Endothelial cell (in vitro differentiated cells): ENCODE measurements at regions not wholly inside any gene's neighbourhood (a gene's known extent, or its start where the extent isn't known, plus 50 kb on each side); places are given as distances from the start of the nearest gene placed in this dataset.

ENCODE experiments used
- DNase-seq: peaks from one replicate; pipeline ENCODE4 v3.0.0; 2021; ENCODE audit warnings: low spot score
- H3K27ac Mint-ChIP-seq: one replicate; pipeline ENCODE4 v1.8.0; 2021; ENCODE audit warnings: mixed read lengths, inconsistent platforms; ENCODE audit not compliant: unreplicated experiment
- H3K27me3 Mint-ChIP-seq: one replicate; pipeline ENCODE4 v1.8.0; 2021; ENCODE audit warnings: mild to moderate bottlenecking, moderate library complexity, mixed read lengths, inconsistent platforms; ENCODE audit not compliant: unreplicated experiment
- H3K36me3 Mint-ChIP-seq: one replicate; pipeline ENCODE4 v1.8.0; 2021; ENCODE audit warnings: mild to moderate bottlenecking, low read depth, mixed read lengths, inconsistent platforms; ENCODE audit not compliant: unreplicated experiment
- H3K4me1 Mint-ChIP-seq: one replicate; pipeline ENCODE4 v1.8.0; 2021; ENCODE audit warnings: mild to moderate bottlenecking, mixed read lengths, inconsistent platforms; ENCODE audit not compliant: unreplicated experiment
- H3K4me3 Mint-ChIP-seq: one replicate; pipeline ENCODE4 v1.8.0; 2021; ENCODE audit warnings: mild to moderate bottlenecking, mixed read lengths, inconsistent platforms; ENCODE audit not compliant: unreplicated experiment
- H3K9me3 Mint-ChIP-seq: one replicate; pipeline ENCODE4 v1.8.0; 2021; ENCODE audit warnings: mixed read lengths, inconsistent platforms; ENCODE audit not compliant: unreplicated experiment
- TF ChIP-seq, protein P1 (sequence below): fragments of 200-600 bp; sonication (generic); IDR thresholded peaks from one replicate; pipeline ENCODE4 v1.5.0; 2021; ENCODE audit warnings: antibody characterized with exemption; ENCODE audit not compliant: unreplicated experiment

DNA sequence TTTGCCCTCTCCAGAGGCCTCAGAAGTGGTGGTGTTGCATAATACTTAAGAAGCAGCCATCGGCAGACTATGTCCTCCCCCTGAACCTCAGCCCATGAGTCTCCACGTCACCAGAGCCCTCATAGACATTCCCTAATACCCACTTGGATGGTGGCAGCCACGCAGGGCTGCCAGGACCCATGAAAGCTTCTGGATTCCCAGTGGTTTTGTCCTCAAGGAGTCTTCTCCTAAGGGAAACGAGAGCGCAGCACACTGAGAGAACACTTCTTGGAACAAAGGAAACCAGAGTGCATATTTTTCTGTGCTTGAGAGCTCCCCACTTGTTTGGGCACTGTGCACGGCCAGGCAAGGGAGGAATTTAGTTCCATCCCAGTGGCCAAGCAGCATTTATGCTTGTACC, 204.1 kb upstream of the DMD start:
- Mint-ChIP-seq H3K9me3 (no peaks in the 10 kb centered on the region), H3K27ac (no peak overlapping the region), H3K27me3 (no peaks in the 10 kb centered on the region), H3K4me1 (no peaks in the 10 kb centered on the region), H3K36me3 (no peaks in the 10 kb centered on the region), H3K4me3 (no peak overlapping the region)
- DNase-seq = no peak
- TF ChIP-seq, protein P1, sequence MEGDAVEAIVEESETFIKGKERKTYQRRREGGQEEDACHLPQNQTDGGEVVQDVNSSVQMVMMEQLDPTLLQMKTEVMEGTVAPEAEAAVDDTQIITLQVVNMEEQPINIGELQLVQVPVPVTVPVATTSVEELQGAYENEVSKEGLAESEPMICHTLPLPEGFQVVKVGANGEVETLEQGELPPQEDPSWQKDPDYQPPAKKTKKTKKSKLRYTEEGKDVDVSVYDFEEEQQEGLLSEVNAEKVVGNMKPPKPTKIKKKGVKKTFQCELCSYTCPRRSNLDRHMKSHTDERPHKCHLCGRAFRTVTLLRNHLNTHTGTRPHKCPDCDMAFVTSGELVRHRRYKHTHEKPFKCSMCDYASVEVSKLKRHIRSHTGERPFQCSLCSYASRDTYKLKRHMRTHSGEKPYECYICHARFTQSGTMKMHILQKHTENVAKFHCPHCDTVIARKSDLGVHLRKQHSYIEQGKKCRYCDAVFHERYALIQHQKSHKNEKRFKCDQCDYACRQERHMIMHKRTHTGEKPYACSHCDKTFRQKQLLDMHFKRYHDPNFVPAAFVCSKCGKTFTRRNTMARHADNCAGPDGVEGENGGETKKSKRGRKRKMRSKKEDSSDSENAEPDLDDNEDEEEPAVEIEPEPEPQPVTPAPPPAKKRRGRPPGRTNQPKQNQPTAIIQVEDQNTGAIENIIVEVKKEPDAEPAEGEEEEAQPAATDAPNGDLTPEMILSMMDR = no peak

- TF ChIP-seq, protein P1 = no peak
- H3K36me3 Mint-ChIP-seq = no peaks in the 10 kb centered on the region
- H3K27ac Mint-ChIP-seq = no peak overlapping the region
- H3K9me3 Mint-ChIP-seq = no peaks in the 10 kb centered on the region
- no peak for DNase-seq
- no peak overlapping the region for H3K4me3 Mint-ChIP-seq
- no peaks in the 10 kb centered on the region for H3K4me1 Mint-ChIP-seq
- no peaks in the 10 kb centered on the region for H3K27me3 Mint-ChIP-seq
Observed at GRCh38 chrX:33385546-33385945, 174.2 kb upstream of the DMD start.

- Mint-ChIP-seq H3K27ac (no peak overlapping the region), H3K4me3 (no peak overlapping the region), H3K4me1 (no peaks in the 10 kb centered on the region), H3K9me3 (no peaks in the 10 kb centered on the region), H3K27me3 (no peaks in the 10 kb centered on the region), H3K36me3 (no peaks in the 10 kb centered on the region)
- TF ChIP-seq, protein P1 = no peak
- no peak for DNase-seq
Observed at GRCh38 chrX:33379839-33380238, 168.5 kb upstream of the DMD start.

DNA sequence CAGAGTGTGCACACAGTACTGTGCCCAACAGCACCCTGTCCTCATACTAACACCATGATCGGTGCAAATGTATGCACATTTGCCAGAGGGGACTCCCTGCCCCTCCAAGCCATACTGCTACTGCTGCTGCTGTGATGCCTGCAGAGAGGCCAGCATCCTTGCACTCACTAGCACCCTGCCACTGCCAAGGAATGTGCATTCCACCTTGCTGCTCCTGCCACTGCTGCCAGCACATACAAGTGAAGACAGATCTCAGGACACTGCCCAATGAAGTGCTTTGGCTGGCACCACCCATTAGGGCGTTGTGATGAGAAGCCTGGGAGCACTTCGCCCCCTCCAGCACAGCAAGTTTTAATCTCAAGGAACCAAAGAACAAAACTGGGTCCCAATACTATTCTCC, 146.3 kb upstream of the DMD start:
- Mint-ChIP-seq H3K4me1 (no peaks in the 10 kb centered on the region), H3K9me3 (no peaks in the 10 kb centered on the region), H3K27ac (no peak overlapping the region), H3K27me3 (no peaks in the 10 kb centered on the region), H3K4me3 (no peak overlapping the region), H3K36me3 (no peaks in the 10 kb centered on the region)
- DNase-seq = no peak
- TF ChIP-seq, protein P1 = no peak

DNA sequence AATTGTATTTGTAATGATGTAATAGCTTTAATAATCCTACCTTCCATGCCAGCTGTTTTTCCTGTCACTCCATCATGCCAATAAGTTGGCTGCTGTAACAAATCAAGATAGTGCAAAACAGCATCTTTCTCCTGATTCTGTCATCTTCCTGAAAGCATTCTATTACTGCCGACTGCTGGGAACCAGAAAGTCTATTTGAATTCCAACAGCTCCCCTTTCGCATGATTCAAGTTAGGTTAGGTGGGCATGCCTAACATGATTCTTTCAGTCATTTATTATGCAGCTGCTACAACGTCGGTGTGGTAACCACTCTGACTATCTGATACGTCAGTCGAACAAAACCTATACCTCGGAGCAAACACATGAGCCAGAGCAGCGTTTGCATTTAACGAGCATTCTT, 127.9 kb upstream of the DMD start:
- no peaks in the 10 kb centered on the region for H3K27me3 Mint-ChIP-seq
- no peaks in the 10 kb centered on the region for H3K36me3 Mint-ChIP-seq
- no peak for DNase-seq
- TF ChIP-seq, protein P1 = no peak
- no peaks in the 10 kb centered on the region for H3K9me3 Mint-ChIP-seq
- no peak overlapping the region for H3K27ac Mint-ChIP-seq
- no peak overlapping the region for H3K4me3 Mint-ChIP-seq
- H3K4me1 Mint-ChIP-seq = no peaks in the 10 kb centered on the region
